Lower leg skin (tissue), 4 donors: ENCODE measurements at regions not wholly inside any gene's neighbourhood (a gene's known extent, or its start where the extent isn't known, plus 50 kb on each side); places are given as distances from the start of the nearest gene placed in this dataset.
"Not testable (repeated sequence)": the region's sequence is repeated elsewhere in the genome, so short reads cannot be mapped to it uniquely, and the experiment has no call there.

Source experiments
- DNase-seq, 2 donors: peaks; one replicate each; pipeline ENCODE4 v3.0.0-alpha.2; 2019; ENCODE audit warnings: low spot score in 2 of 2
- H3K4me3 ChIP-seq: fragments of 200-600 bp; sonication (generic); 2 replicates; pipeline ENCODE4 v1.5.1; 2017; ENCODE audit warnings: mild to moderate bottlenecking, low read depth; ENCODE audit not compliant: poor library complexity, severe bottlenecking
- POLR2A ChIP-seq, 2 donors: fragments of 450-650 bp; IDR thresholded peaks; one replicate each; pipeline ENCODE4 v1.6.1; 2016 to 2017; ENCODE audit warnings: antibody characterized with exemption in 2 of 2, mild to moderate bottlenecking in 1 of 2, moderate library complexity in 1 of 2
- WGBS, 2 donors: methylation state at CpG; one replicate each; pipeline ENCODE4 v1.1.5; 2018; 5-methylcytosine and 5-hydroxymethylcytosine counted together
- intact Hi-C: fragments of 100-400 bp; cut with DNase I; formaldehyde crosslinking; loops from one replicate; pipeline ENCODE4 v1.15.0; 2023; ENCODE audit warnings: low total_unique reads
- TF ChIP-seq, protein P1 (sequence below), 3 donors: fragments of 450-650 bp; IDR thresholded peaks; one replicate each; pipeline ENCODE4 v1.5.1; 2016; ENCODE audit warnings: antibody characterized with exemption in 3 of 3, mild to moderate bottlenecking in 3 of 3, moderate library complexity in 2 of 3

DNA sequence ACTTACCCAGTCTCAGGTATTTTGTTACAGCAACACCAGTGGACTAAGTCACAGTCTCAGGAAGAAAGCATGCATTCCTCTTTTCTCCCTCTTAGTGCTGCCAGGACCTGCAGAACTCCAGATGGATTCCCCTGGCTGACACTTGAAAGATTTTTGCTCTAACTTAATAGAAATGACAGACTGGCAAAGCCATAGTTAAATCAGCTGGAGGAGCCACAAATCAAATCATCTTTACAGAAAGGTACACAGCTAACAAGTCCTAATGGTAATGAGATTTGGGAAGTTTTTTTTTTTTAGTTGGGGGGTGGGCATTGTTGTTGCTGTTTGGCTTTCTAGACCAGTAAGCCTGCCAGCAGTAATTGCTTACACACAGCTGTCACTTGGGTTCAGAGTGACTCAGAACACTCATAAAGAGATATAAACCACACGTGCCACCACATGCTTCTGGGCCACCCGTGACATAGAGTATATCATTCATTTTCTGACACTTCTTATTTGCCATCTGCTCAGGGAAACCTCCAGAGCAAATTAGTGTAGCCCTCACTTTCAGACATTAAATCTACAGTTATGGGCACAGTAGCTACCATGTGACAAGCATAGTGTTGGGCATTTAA, 72.4 kb downstream of the FH start:
- 10 to 24% methylated on average over 2 of the region's 2 CpGs for WGBS, 2 donors
- no peak overlapping the region for H3K4me3 ChIP-seq
- intact Hi-C loops, result no loop called here
- TF ChIP-seq, protein P1, sequence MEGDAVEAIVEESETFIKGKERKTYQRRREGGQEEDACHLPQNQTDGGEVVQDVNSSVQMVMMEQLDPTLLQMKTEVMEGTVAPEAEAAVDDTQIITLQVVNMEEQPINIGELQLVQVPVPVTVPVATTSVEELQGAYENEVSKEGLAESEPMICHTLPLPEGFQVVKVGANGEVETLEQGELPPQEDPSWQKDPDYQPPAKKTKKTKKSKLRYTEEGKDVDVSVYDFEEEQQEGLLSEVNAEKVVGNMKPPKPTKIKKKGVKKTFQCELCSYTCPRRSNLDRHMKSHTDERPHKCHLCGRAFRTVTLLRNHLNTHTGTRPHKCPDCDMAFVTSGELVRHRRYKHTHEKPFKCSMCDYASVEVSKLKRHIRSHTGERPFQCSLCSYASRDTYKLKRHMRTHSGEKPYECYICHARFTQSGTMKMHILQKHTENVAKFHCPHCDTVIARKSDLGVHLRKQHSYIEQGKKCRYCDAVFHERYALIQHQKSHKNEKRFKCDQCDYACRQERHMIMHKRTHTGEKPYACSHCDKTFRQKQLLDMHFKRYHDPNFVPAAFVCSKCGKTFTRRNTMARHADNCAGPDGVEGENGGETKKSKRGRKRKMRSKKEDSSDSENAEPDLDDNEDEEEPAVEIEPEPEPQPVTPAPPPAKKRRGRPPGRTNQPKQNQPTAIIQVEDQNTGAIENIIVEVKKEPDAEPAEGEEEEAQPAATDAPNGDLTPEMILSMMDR (IDR thresholded peaks at IDR 0.05), result no peak
- TF ChIP-seq POLR2A (IDR thresholded peaks at IDR 0.05), result no peak
- DNase-seq, result no peak

DNA sequence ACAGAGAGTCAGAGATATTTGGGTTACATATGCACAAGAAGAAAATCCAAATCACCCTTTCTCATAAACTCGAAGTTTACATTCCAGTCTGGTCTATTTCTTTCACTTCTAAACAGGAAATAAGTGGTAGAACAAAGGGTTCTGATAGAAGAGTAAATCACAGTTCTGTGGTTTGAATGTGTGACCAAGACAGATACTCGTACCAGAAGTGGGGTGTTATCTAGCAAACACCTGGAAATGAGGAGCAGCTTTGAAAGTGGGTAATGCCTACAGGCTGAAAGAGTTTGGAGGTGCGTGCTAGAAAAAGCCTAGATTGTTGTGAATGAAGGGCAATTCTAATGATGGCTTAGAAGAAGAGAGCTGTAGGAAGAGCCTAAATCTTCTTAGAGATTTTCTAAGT, 74.7 kb downstream of the FH start:
- no peak for DNase-seq
- 26 to 29% methylated on average over 3 of the region's 3 CpGs for WGBS, 2 donors

DNA sequence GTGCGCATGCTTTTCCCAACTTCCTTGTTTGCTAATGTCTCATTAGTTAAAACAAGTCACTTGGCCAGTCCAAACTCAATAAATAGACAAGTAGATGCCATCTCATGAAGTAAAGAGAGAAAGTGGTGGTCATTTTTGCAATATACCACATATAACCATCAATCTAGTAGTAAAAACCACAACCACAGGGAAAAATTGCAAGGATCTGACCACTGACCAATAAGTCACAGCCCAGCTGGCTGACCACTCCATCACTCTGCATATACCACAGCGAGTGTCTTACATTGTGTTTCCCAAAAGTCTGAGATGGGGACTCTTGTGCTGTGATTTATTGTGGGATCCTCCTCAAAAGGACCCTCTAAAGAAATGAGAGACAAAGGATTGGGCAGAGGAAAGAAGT, 76.0 kb downstream of the FH start:
- DNase-seq, result no peak
- TF ChIP-seq POLR2A (IDR thresholded peaks at IDR 0.05), result no peak
- TF ChIP-seq, protein P1 (IDR thresholded peaks at IDR 0.05), result no peak
- 80 to 93% methylated on average over 2 of the region's 2 CpGs for WGBS, 2 donors
- intact Hi-C loops, result no loop called here
- no peak overlapping the region for H3K4me3 ChIP-seq

More for the DNA sequence above, 74.7 kb downstream of the FH start:
- H3K4me3 ChIP-seq, result no peak overlapping the region
- TF ChIP-seq, protein P1 (IDR thresholded peaks at IDR 0.05), result no peak
- no peak for TF ChIP-seq POLR2A (IDR thresholded peaks at IDR 0.05)
- intact Hi-C loops, result no loop called here

DNA sequence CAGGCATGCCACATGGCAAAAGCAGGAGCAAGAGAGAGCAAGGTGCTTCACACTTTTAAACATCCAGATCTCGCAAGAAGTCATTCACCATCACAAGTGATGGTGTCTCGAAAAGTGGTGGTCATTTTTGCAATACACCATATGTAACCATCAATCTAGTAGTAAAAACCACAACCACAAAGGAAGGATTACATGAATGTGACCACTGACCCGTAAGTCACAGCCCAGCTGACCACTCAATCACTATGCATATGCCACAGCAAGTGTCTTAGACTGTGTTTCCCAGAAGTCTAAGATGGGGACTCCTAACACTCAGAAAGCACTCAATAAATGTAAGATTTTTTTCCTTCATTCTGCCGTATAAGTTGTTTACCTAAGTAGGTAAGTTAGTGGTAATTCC, 76.9 kb downstream of the FH start:
- WGBS, 2 donors, result 84 to 90% methylated on average over 4 of the region's 4 CpGs
- no peak overlapping the region for H3K4me3 ChIP-seq
- intact Hi-C loops, result no loop called here
- TF ChIP-seq POLR2A (IDR thresholded peaks at IDR 0.05), result no peak
- TF ChIP-seq, protein P1 (IDR thresholded peaks at IDR 0.05), result no peak
- no peak for DNase-seq

DNA sequence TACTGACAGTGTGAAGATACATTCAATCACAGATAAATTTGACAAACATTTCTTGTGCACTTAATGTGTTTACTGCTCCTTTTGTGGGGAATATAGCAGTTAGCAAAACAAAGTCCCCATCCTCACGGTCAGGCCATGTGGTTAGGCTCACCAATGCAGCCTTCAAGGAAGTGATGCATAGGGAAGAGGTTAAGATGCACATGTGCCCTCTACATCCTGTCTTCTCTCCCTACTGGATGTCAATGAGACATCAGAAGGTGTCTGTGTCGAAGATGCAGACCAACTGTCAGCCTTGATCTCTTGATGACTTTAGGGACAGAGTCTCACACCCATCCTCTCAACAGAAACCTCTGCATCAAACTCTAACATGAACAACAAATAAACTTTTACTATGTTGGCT, 78.7 kb downstream of the FH start:
- intact Hi-C loops, result no loop called here
- TF ChIP-seq POLR2A (IDR thresholded peaks at IDR 0.05), result no peak
- TF ChIP-seq, protein P1 (IDR thresholded peaks at IDR 0.05), result no peak
- DNase-seq, result no peak
- H3K4me3 ChIP-seq, result no peak overlapping the region
- 51 to 52% methylated on average over 2 of the region's 2 CpGs for WGBS, 2 donors

DNA sequence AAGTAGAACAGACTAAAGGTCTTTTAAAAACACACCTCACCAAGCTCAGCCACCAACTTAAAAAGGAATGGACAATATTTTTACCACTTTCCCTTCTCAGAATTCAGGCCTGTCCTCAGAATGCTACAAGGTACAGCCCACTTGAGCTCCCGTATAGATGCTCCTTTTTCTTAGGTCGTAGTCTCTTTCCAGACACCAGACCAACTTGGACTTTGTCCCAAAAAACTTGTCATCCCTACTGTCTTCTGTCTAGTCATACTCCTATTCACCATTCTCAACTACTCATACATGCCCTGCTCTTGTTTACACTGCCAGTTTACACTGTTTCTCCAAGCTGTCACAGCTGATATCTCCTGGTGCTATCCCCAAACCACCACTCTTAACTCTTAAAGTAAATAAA, 80.9 kb downstream of the FH start:
- DNase-seq, H3K4me3 ChIP-seq, intact Hi-C loops: not testable (repeated sequence)
- 83 to 86% methylated on average over 2 of the region's 2 CpGs for WGBS, 2 donors
